22Rv1 (cell line): ENCODE measurements at regions not wholly inside any gene's neighbourhood (a gene's known extent, or its start where the extent isn't known, plus 50 kb on each side); places are given as distances from the start of the nearest gene placed in this dataset.

Source experiments
- H3K27ac ChIP-seq: fragments of 450-650 bp; 2 replicates; pipeline ENCODE4 v1.5.1; 2017
- ZFX ChIP-seq: fragments of 450-650 bp; IDR thresholded peaks from 2 replicates; pipeline ENCODE4 v1.6.1; 2017; ENCODE audit warnings: antibody characterized with exemption, borderline replicate concordance
- TF ChIP-seq, protein P1 (sequence below): fragments of 450-650 bp; IDR thresholded peaks from 2 replicates; pipeline ENCODE4 v1.5.1; 2017; ENCODE audit warnings: mild to moderate bottlenecking

DNA sequence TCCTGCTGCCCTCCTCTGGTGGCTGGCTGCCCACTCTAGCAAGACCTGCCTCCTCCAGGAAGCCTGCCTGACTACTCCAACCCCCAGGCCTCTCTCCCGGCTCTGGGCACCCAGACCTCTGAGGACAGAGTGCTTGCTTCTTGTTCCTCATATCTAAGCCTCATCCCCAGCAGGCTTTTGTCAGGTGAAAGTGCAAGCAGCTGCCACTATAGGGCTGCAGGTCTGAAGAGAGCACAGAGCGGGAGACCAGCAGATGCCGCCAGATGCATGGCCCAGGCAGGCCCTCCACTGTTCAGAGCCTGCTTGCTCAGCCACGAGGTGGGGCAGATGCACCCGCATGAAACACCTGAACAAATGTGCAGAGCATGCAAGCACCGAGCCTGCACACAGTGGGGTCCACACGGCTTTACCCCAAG is 73.0 kb downstream of the SERPINA3 start:
- no peak overlapping the region for H3K27ac ChIP-seq
- no peak for TF ChIP-seq ZFX
- TF ChIP-seq, protein P1, sequence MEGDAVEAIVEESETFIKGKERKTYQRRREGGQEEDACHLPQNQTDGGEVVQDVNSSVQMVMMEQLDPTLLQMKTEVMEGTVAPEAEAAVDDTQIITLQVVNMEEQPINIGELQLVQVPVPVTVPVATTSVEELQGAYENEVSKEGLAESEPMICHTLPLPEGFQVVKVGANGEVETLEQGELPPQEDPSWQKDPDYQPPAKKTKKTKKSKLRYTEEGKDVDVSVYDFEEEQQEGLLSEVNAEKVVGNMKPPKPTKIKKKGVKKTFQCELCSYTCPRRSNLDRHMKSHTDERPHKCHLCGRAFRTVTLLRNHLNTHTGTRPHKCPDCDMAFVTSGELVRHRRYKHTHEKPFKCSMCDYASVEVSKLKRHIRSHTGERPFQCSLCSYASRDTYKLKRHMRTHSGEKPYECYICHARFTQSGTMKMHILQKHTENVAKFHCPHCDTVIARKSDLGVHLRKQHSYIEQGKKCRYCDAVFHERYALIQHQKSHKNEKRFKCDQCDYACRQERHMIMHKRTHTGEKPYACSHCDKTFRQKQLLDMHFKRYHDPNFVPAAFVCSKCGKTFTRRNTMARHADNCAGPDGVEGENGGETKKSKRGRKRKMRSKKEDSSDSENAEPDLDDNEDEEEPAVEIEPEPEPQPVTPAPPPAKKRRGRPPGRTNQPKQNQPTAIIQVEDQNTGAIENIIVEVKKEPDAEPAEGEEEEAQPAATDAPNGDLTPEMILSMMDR, result 0 out of 2 replicates have a peak, but pooled peaks have one; percentile 8

DNA sequence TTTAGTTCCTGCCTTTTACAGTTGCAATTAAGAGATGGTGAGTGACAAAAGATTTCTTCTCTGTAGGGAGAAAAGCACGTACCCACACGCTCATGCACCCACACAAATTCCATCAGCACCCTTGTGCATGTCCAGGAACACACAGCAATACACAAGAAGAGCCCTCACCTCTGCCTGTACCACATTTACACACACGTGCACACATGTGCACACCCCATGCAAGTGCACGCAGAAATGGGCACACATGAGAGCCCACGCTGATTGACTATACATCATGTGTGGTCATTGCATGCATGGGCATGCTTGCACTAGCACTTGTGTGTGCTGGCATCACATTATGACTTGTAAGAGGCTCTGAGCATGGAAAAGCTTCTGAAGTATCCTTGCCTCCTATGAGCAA is 70.5 kb downstream of the SERPINA3 start:
- TF ChIP-seq ZFX, result no peak
- TF ChIP-seq, protein P1, result no peak

DNA sequence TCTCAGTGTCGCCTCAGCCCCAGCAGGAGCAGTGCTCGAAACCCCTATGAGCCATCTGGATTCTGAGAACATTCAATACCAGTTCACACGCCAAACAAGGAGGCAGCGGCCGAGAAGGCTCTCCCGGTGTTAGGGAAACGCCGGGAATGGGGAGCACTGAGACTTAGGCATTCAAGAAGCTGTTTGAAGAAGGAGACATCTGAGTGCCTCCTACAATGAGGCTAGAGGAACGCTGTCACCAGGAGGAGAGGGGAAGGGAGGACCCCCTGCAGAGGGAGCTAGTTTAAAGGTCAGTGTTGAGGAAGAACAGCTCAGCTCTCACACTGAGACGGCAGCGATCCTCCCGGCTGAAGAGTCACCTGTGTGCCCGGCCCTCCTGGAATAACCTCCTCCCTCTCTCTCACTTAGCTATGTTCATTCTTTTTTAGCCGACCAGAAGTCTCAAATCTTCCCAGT is 69.9 kb downstream of the SERPINA3 start:
- TF ChIP-seq, protein P1, result no peak
- TF ChIP-seq ZFX, result no peak

More for the DNA sequence above, 70.5 kb downstream of the SERPINA3 start:
- no peak overlapping the region for H3K27ac ChIP-seq

DNA sequence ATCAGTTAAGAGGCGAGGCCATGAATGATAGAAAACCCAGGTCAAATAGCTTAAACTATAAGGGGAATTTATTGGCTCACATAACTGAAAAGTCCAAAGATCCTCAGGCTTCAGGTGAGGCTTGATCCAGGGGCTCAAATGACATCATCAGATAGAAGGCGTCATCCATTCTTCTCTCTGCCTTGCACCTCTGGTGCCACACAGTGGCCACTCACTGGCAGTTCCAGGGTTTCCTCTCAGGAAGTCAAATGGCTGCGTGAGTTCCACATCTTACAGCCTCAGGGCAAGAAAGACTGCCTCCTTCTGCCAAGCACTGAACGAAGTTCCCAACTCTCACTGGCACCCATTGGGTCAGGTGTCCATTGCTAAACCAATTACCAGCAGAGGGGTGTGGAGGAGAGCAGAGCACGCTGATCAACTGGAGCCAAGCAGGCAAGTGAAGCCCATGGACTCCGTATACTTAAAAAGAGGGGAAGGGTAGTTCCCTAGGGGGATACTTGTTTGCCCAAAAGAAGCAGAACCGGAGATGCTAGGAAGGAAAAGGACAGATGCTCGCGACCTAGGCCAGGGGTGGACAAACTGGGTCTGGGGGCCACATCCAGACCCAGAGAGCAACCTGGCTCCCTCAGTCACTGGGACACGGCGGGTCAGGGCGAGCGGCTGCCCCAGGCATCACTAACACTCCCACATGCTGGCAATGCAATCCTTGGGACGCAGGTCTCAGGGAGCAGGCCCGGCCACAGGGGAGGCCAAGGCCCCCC is 69.3 kb downstream of the SERPINA3 start:
- TF ChIP-seq ZFX, result no peak
- TF ChIP-seq, protein P1, result peak; percentile 66
- H3K27ac ChIP-seq, result no peak overlapping the region

More for the DNA sequence above, 69.9 kb downstream of the SERPINA3 start:
- H3K27ac ChIP-seq, result no peak overlapping the region

DNA sequence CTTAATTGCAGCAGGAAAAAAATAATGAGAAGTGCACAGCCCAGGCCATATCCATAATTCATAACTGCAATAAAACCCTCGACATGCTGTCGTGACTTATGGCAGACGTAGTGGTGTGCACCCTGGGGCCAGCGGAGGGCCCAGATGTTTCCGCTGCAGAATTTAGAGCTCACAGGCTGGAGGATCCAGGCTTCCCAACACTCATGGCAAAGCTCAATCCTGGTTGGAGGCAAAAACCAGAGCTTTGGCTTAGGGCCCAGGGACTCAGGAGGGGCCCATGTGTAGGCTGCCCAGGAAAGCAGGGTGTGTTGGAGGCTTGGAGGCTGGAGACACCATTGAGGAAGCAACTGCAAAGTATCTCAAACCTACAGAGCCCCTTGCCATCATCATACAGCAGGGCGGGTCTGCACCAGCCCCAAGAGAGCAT is 68.7 kb downstream of the SERPINA3 start:
- TF ChIP-seq, protein P1, result no peak
- no peak for TF ChIP-seq ZFX
- H3K27ac ChIP-seq, result no peak overlapping the region

DNA sequence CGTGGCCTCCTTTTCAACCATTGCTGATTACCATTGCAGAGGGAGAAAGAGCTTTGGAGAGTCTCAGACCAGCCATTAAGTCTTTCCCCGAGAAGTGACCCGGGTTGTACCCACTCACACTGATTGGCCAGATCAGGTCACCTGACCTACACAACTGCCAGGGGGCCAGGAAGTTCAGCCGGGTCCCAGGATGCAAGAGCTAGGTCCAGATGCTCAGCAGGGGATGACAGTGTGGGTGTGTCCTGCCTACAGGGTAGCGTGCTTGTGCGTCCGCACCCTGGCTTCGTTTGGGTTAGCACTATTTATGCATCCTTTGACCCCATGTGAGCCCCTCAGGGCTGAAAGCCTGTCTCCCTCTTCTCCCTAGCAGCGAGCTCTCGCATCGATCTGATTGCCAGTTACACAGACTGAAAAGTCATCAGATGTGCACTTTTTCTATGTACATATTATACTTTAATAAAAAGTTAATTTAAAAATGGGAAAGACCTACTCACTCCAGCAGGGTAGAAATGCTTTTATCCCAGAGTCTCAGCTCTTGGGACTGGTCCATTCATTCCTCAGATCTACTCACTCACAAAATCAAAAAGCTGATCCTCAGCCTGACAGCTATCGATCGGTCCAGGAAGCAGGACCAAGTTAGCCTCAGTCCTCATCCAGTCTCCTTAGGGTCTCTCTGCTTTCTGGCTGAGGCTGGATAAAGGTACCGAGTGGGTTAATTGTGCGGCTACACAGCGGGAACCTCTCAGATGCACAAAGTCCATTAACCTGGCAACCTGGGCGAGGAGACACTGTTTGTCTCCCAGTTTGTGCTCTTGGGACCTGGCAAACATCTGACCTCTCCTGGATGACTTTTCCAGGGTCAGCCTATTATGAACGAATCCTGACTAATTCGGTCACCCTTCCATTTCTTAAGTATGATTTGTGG is 68.0 kb downstream of the SERPINA3 start:
- TF ChIP-seq, protein P1, result no peak
- TF ChIP-seq ZFX, result no peak
- H3K27ac ChIP-seq, result no peak overlapping the region
